T-cell (primary cell): ENCODE measurements at regions not wholly inside any gene's neighbourhood (a gene's known extent, or its start where the extent isn't known, plus 50 kb on each side); places are given as distances from the start of the nearest gene placed in this dataset.

ENCODE experiments used
- ATAC-seq, 4 experiments: fragments of 200-7000 bp in 3 of 4; fragments of 150-1000 bp in 1 of 4; cut with Tn5 transposase; replicated peaks in 1 of 4; 1 replicate in 3 of 4; 2 replicates in 1 of 4; pipeline ENCODE4 v1.10.0; 2021; ENCODE audit warnings: moderate library complexity in 3 of 4, mild to moderate bottlenecking in 2 of 4, moderate number of reproducible peaks in 1 of 4
- CTCF ChIA-PET, 2 donors: fragments of 300-600 bp; sonication (Branson Sonifier 250); formaldehyde crosslinking; loops; one replicate each; lab custom pipeline; 2022; ENCODE audit warnings: antibody characterized with exemption in 2 of 2; lab: Charles Lee
- POLR2A ChIA-PET, 2 donors: fragments of 300-600 bp; sonication (Branson Sonifier 250); formaldehyde crosslinking; loops; one replicate each; lab custom pipeline; 2022; ENCODE audit warnings: antibody characterized with exemption in 2 of 2; lab: Charles Lee
- DNase-seq, 35 experiments: peaks; one replicate each; pipeline versions ENCODE4 v3.0.0 to v3.0.0-alpha.2; 2013 to 2023
- H3K27ac ChIP-seq: one replicate; pipeline ENCODE4 v1.5.1; 2013; ENCODE audit warnings: low read length
- H3K27me3 ChIP-seq, 2 experiments: replicated peaks in 1 of 2; 1 replicate in 1 of 2; 2 replicates in 1 of 2; pipeline versions ENCODE4 v1.6.1 to v1.7.0; 2013; ENCODE audit warnings: low read length in 1 of 2, mixed read lengths in 1 of 2; ENCODE audit not compliant: control insufficient read depth in 2 of 2, insufficient read depth in 2 of 2; ENCODE audit errors: extremely low read depth in 1 of 2
- H3K36me3 ChIP-seq, 2 donors: 1 replicate in 1 of 2; 2 replicates in 1 of 2; pipeline versions ENCODE4 v1.6.1 to v1.7.0; 2013; ENCODE audit warnings: low read length in 1 of 2; ENCODE audit not compliant: control insufficient read depth in 2 of 2, insufficient read depth in 1 of 2; ENCODE audit errors: extremely low read depth in 1 of 2
- H3K4me1 ChIP-seq, 2 experiments: 1 replicate in 1 of 2; 2 replicates in 1 of 2; pipeline versions ENCODE4 v1.6.1 to v1.7.0; 2013; ENCODE audit warnings: low read length in 2 of 2, mixed read lengths in 1 of 2; ENCODE audit not compliant: insufficient read depth in 2 of 2, control insufficient read depth in 1 of 2; ENCODE audit errors: extremely low read depth in 1 of 2
- H3K4me3 ChIP-seq, 2 donors: 1 replicate in 1 of 2; 2 replicates in 1 of 2; pipeline versions ENCODE4 v1.5.1 to v1.7.0; 2013; ENCODE audit warnings: mild to moderate bottlenecking in 2 of 2, low read length in 1 of 2, moderate library complexity in 1 of 2; ENCODE audit not compliant: control insufficient read depth in 1 of 2; ENCODE audit errors: extremely low read depth in 1 of 2
- H3K9me3 ChIP-seq: 2 replicates; pipeline ENCODE4 v1.7.0; 2013
- H3K27ac Mint-ChIP-seq, 2 donors: one replicate each; pipeline ENCODE4 v1.8.0; 2020 to 2021; ENCODE audit warnings: mild to moderate bottlenecking in 2 of 2, mixed read lengths in 2 of 2
- H3K27me3 Mint-ChIP-seq, 2 donors: one replicate each; pipeline ENCODE4 v1.8.0; 2021 to 2022; ENCODE audit warnings: mixed read lengths in 2 of 2
- H3K36me3 Mint-ChIP-seq: one replicate; pipeline ENCODE4 v1.8.0; 2021; ENCODE audit warnings: mixed read lengths
- H3K4me1 Mint-ChIP-seq, 3 donors: one replicate each; pipeline ENCODE4 v1.8.0; 2020 to 2022; ENCODE audit warnings: mixed read lengths in 3 of 3, mild to moderate bottlenecking in 1 of 3
- H3K4me3 Mint-ChIP-seq, 3 donors: one replicate each; pipeline ENCODE4 v1.8.0; 2020 to 2022; ENCODE audit warnings: mild to moderate bottlenecking in 3 of 3, mixed read lengths in 3 of 3, moderate library complexity in 3 of 3
- H3K9me3 Mint-ChIP-seq, 3 donors: one replicate each; pipeline ENCODE4 v1.8.0; 2020 to 2022; ENCODE audit warnings: mixed read lengths in 3 of 3
- WGBS: methylation state at CpG from one replicate; pipeline ENCODE4 v1.1.5; 2013; ENCODE audit warnings: missing lambda C conversion rate; ENCODE audit not compliant: insufficient coverage; 5-methylcytosine and 5-hydroxymethylcytosine counted together

- Histone ChIP-seq H3K4me1 (no peaks in the 10 kb centered on the region), H3K4me3 (no peak overlapping the region), H3K9me3 (no peaks in the 10 kb centered on the region), H3K36me3 (no peaks in the 10 kb centered on the region), H3K27ac (no peak overlapping the region), H3K27me3 (no peaks in the 10 kb centered on the region)
- CTCF ChIA-PET: no interaction called here
- Mint-ChIP-seq H3K27me3 (no peaks in the 10 kb centered on the region), H3K27ac (no peak overlapping the region), H3K4me1 (peaks cover 0 to 1% (median 0%) of the 10 kb centered on the region in 3 donors), H3K4me3 (no peak overlapping the region), H3K36me3 (no peaks in the 10 kb centered on the region), H3K9me3 (no peaks in the 10 kb centered on the region)
- POLR2A ChIA-PET: no interaction called here
- WGBS: 40% methylated on average over 1 of the region's 2 CpGs
- DNase-seq (no peak), ATAC-seq (no peak)
These were observed 438.2 kb downstream of the EPHA4 start for GRCh38 chr2:221133941-221134340.

- WGBS: 83% methylated on average over 2 of the region's 3 CpGs
- CTCF ChIA-PET: interaction anchor here in 1 of 2 donors (0.7 kb wide), 1 partner anchor 675 kb away, joined by 3 read pairs; no protein-coding TSS in a partner anchor
- Histone ChIP-seq H3K9me3 (no peaks in the 10 kb centered on the region), H3K27me3 (no peaks in the 10 kb centered on the region), H3K36me3 (no peaks in the 10 kb centered on the region), H3K27ac (no peak overlapping the region), H3K4me3 (no peak overlapping the region), H3K4me1 (no peaks in the 10 kb centered on the region)
- Mint-ChIP-seq H3K4me3 (no peak overlapping the region), H3K27me3 (no peaks in the 10 kb centered on the region), H3K36me3 (no peaks in the 10 kb centered on the region), H3K9me3 (no peaks in the 10 kb centered on the region), H3K27ac (no peak overlapping the region), H3K4me1 (peaks cover 0 to 1% (median 0%) of the 10 kb centered on the region in 3 donors)
- ATAC-seq (no peak), DNase-seq (no peak)
- POLR2A ChIA-PET: no interaction called here
These were observed 437.4 kb downstream of the EPHA4 start for GRCh38 chr2:221134718-221135117.

GRCh38 chr2:221135699-221136098, 436.4 kb downstream of the EPHA4 start:
- ChIA-PET CTCF (interaction anchor here in 1 of 2 donors (0.7 kb wide), 1 partner anchor 12 kb away, joined by 4 read pairs; no protein-coding TSS in a partner anchor), POLR2A (no interaction called here)
- Histone ChIP-seq H3K27me3 (no peaks in the 10 kb centered on the region), H3K27ac (no peak overlapping the region), H3K4me3 (no peak overlapping the region), H3K4me1 (no peaks in the 10 kb centered on the region), H3K9me3 (no peaks in the 10 kb centered on the region), H3K36me3 (no peaks in the 10 kb centered on the region)
- no peaks in the 10 kb centered on the region for H3K36me3 Mint-ChIP-seq
- H3K27ac Mint-ChIP-seq: no peak overlapping the region
- ATAC-seq (no peak), DNase-seq (no peak)
- no peak overlapping the region for H3K4me3 Mint-ChIP-seq
- WGBS: no CpG with 5 or more reads among the region's 1 CpG
- H3K27me3 Mint-ChIP-seq: no peaks in the 10 kb centered on the region
- H3K4me1 Mint-ChIP-seq: peaks cover 0 to 1% (median 0%) of the 10 kb centered on the region in 3 donors
- H3K9me3 Mint-ChIP-seq: no peaks in the 10 kb centered on the region

GRCh38 chr2:221137385-221137784, 434.7 kb downstream of the EPHA4 start:
- ChIA-PET CTCF (no interaction called here), POLR2A (no interaction called here)

GRCh38 chr2:221142341-221142740, 429.8 kb downstream of the EPHA4 start:
- CTCF ChIA-PET: no interaction called here
- POLR2A ChIA-PET: no interaction called here
- no peaks in the 10 kb centered on the region for H3K27me3 ChIP-seq
- no peak overlapping the region for H3K4me3 Mint-ChIP-seq
- H3K27me3 Mint-ChIP-seq: no peaks in the 10 kb centered on the region
- no peaks in the 10 kb centered on the region for H3K36me3 ChIP-seq
- H3K9me3 Mint-ChIP-seq: peaks cover 0 to 5% (median 0%) of the 10 kb centered on the region in 3 donors
- DNase-seq (no peak), ATAC-seq (no peak)
- 96% methylated on average over 3 of the region's 7 CpGs for WGBS
- no peaks in the 10 kb centered on the region for H3K36me3 Mint-ChIP-seq
- no peaks in the 10 kb centered on the region for H3K4me1 ChIP-seq
- no peak overlapping the region for H3K27ac Mint-ChIP-seq
- H3K4me3 ChIP-seq: no peak overlapping the region
- no peaks in the 10 kb centered on the region for H3K9me3 ChIP-seq
- no peaks in the 10 kb centered on the region for H3K4me1 Mint-ChIP-seq
- no peak overlapping the region for H3K27ac ChIP-seq

More at GRCh38 chr2:221137385-221137784, 434.7 kb downstream of the EPHA4 start:
- ATAC-seq (no peak), DNase-seq (no peak)
- Histone ChIP-seq H3K27me3 (no peaks in the 10 kb centered on the region), H3K4me3 (no peak overlapping the region), H3K27ac (no peak overlapping the region), H3K4me1 (no peaks in the 10 kb centered on the region), H3K36me3 (no peaks in the 10 kb centered on the region), H3K9me3 (no peaks in the 10 kb centered on the region)
- Mint-ChIP-seq H3K4me3 (no peak overlapping the region), H3K27ac (no peak overlapping the region), H3K36me3 (no peaks in the 10 kb centered on the region), H3K4me1 (peaks cover 0 to 1% (median 0%) of the 10 kb centered on the region in 3 donors), H3K27me3 (no peaks in the 10 kb centered on the region), H3K9me3 (no peaks in the 10 kb centered on the region)
- WGBS: no CpG with 5 or more reads among the region's 2 CpGs

- H3K9me3 ChIP-seq: no peaks in the 10 kb centered on the region
- Mint-ChIP-seq H3K27ac (no peak overlapping the region), H3K4me1 (no peaks in the 10 kb centered on the region), H3K9me3 (peaks cover 0 to 5% (median 0%) of the 10 kb centered on the region in 3 donors), H3K27me3 (no peaks in the 10 kb centered on the region), H3K4me3 (no peak overlapping the region), H3K36me3 (no peaks in the 10 kb centered on the region)
- no peak overlapping the region for H3K27ac ChIP-seq
- ChIA-PET CTCF (interaction anchor here in 1 of 2 donors (0.7 kb wide), 1 partner anchor 21 kb away, joined by 3 read pairs; no protein-coding TSS in a partner anchor), POLR2A (no interaction called here)
- no peak for DNase-seq
- no peaks in the 10 kb centered on the region for H3K4me1 ChIP-seq
- H3K36me3 ChIP-seq: no peaks in the 10 kb centered on the region
- no peak for ATAC-seq
- H3K27me3 ChIP-seq: no peaks in the 10 kb centered on the region
- WGBS: no CpG with 5 or more reads among the region's 2 CpGs
- no peak overlapping the region for H3K4me3 ChIP-seq
These were observed 428.9 kb downstream of the EPHA4 start for GRCh38 chr2:221143231-221143630.

- H3K36me3 ChIP-seq: no peaks in the 10 kb centered on the region
- no peaks in the 10 kb centered on the region for H3K4me1 Mint-ChIP-seq
- H3K4me3 Mint-ChIP-seq: no peak overlapping the region
- H3K4me1 ChIP-seq: no peaks in the 10 kb centered on the region
- no peaks in the 10 kb centered on the region for H3K36me3 Mint-ChIP-seq
- no peak for ATAC-seq
- no peaks in the 10 kb centered on the region for H3K27me3 ChIP-seq
- ChIA-PET CTCF (interaction anchor here in 1 of 2 donors (0.6 kb wide), 1 partner anchor 819 kb away, joined by 3 read pairs; no protein-coding TSS in a partner anchor), POLR2A (no interaction called here)
- H3K9me3 Mint-ChIP-seq: peaks cover 0 to 5% (median 0%) of the 10 kb centered on the region in 3 donors
- peaks cover 0 to 1% of the 10 kb centered on the region in 2 donors for H3K27me3 Mint-ChIP-seq
- H3K27ac ChIP-seq: no peak overlapping the region
- H3K4me3 ChIP-seq: no peak overlapping the region
- no peak for DNase-seq
- H3K27ac Mint-ChIP-seq: no peak overlapping the region
- WGBS: no CpG with 5 or more reads among the region's 1 CpG
- no peaks in the 10 kb centered on the region for H3K9me3 ChIP-seq
These were observed 427.2 kb downstream of the EPHA4 start for GRCh38 chr2:221144909-221145308.
